Parathyroid adenoma (tissue), 2 donors: ENCODE measurements at regions not wholly inside any gene's neighbourhood (a gene's known extent, or its start where the extent isn't known, plus 50 kb on each side); places are given as distances from the start of the nearest gene placed in this dataset.

Experiments
- H2AFZ ChIP-seq: fragments of 300-600 bp; sonication (generic); one replicate; pipeline ENCODE4 v1.7.0; 2017; ENCODE audit warnings: antibody characterized with exemption, mild to moderate bottlenecking
- H3K27ac ChIP-seq: fragments of 300-600 bp; sonication (generic); one replicate; pipeline ENCODE4 v1.7.0; 2017
- H3K27me3 ChIP-seq: fragments of 300-600 bp; sonication (generic); one replicate; pipeline ENCODE4 v1.7.0; 2017; ENCODE audit warnings: low read length; ENCODE audit not compliant: control insufficient read depth, insufficient read depth
- H3K36me3 ChIP-seq: fragments of 300-600 bp; sonication (generic); one replicate; pipeline ENCODE4 v1.7.0; 2017; ENCODE audit warnings: low read length; ENCODE audit not compliant: control insufficient read depth, insufficient read depth
- H3K4me1 ChIP-seq: fragments of 300-600 bp; sonication (generic); one replicate; pipeline ENCODE4 v1.7.0; 2017; ENCODE audit warnings: control low read depth
- H3K4me2 ChIP-seq: fragments of 300-600 bp; sonication (generic); one replicate; pipeline ENCODE4 v1.7.0; 2017; ENCODE audit warnings: low read length
- H3K4me3 ChIP-seq: fragments of 300-600 bp; sonication (generic); one replicate; pipeline ENCODE4 v1.7.0; 2017; ENCODE audit warnings: low read depth, low read length
- H3K79me2 ChIP-seq: fragments of 300-600 bp; sonication (generic); one replicate; pipeline ENCODE4 v1.7.0; 2017; ENCODE audit warnings: control low read depth
- H3K9ac ChIP-seq: fragments of 300-600 bp; sonication (generic); one replicate; pipeline ENCODE4 v1.7.0; 2017; ENCODE audit warnings: mild to moderate bottlenecking
- H3K9me3 ChIP-seq: fragments of 300-600 bp; sonication (generic); one replicate; pipeline ENCODE4 v1.7.0; 2017; ENCODE audit warnings: low read length; ENCODE audit not compliant: control insufficient read depth
- CTCF ChIP-seq: fragments of 300-600 bp; sonication (generic); IDR thresholded peaks from one replicate; pipeline ENCODE4 v1.7.0; 2017; ENCODE audit warnings: antibody characterized with exemption, mild to moderate bottlenecking
- donor health status: primary hyperparathyroidism.

GRCh38 chr1:191910245-191910644 is 248.0 kb upstream of the RGS18 start:
- no peaks in the 10 kb centered on the region for H3K36me3 ChIP-seq
- no peak for TF ChIP-seq CTCF

GRCh38 chr1:191912517-191912916 is 245.7 kb upstream of the RGS18 start:
- H3K4me1 ChIP-seq, result no peaks in the 10 kb centered on the region
- no peak overlapping the region for H2AFZ ChIP-seq
- H3K9ac ChIP-seq, result no peak overlapping the region
- no peaks in the 10 kb centered on the region for H3K36me3 ChIP-seq
- H3K9me3 ChIP-seq, result no peaks in the 10 kb centered on the region
- TF ChIP-seq CTCF, result no peak
- H3K4me3 ChIP-seq, result no peak overlapping the region
- H3K79me2 ChIP-seq, result no peaks in the 10 kb centered on the region
- H3K4me2 ChIP-seq, result no peak overlapping the region
- no peak overlapping the region for H3K27ac ChIP-seq
- no peaks in the 10 kb centered on the region for H3K27me3 ChIP-seq

More at GRCh38 chr1:191910245-191910644, 248.0 kb upstream of the RGS18 start:
- no peaks in the 10 kb centered on the region for H3K9me3 ChIP-seq
- H3K4me3 ChIP-seq, result no peak overlapping the region
- H3K4me2 ChIP-seq, result no peak overlapping the region
- H3K27me3 ChIP-seq, result no peaks in the 10 kb centered on the region
- no peaks in the 10 kb centered on the region for H3K4me1 ChIP-seq
- H3K79me2 ChIP-seq, result no peaks in the 10 kb centered on the region
- no peak overlapping the region for H2AFZ ChIP-seq
- H3K9ac ChIP-seq, result no peak overlapping the region
- H3K27ac ChIP-seq, result no peak overlapping the region

GRCh38 chr1:191913260-191913977 is 244.8 kb upstream of the RGS18 start:
- no peaks in the 10 kb centered on the region for H3K27me3 ChIP-seq
- H3K27ac ChIP-seq, result no peak overlapping the region
- no peak overlapping the region for H2AFZ ChIP-seq
- H3K9me3 ChIP-seq, result no peaks in the 10 kb centered on the region
- H3K4me3 ChIP-seq, result no peak overlapping the region
- no peak for TF ChIP-seq CTCF
- no peaks in the 10 kb centered on the region for H3K79me2 ChIP-seq
- no peak overlapping the region for H3K4me2 ChIP-seq
- no peaks in the 10 kb centered on the region for H3K4me1 ChIP-seq
- no peak overlapping the region for H3K9ac ChIP-seq
- H3K36me3 ChIP-seq, result no peaks in the 10 kb centered on the region

- Histone ChIP-seq H3K27ac (no peak overlapping the region), H3K9ac (no peak overlapping the region), H3K4me3 (no peak overlapping the region), H3K4me2 (no peak overlapping the region), H3K27me3 (no peaks in the 10 kb centered on the region), H3K4me1 (no peaks in the 10 kb centered on the region), H3K36me3 (no peaks in the 10 kb centered on the region), H3K9me3 (no peaks in the 10 kb centered on the region), H2AFZ (no peak overlapping the region), H3K79me2 (no peaks in the 10 kb centered on the region)
- TF ChIP-seq CTCF, result no peak
These were observed 228.9 kb upstream of the RGS18 start for GRCh38 chr1:191929383-191929782.

- H3K27me3 ChIP-seq, result no peaks in the 10 kb centered on the region
- H3K4me3 ChIP-seq, result no peak overlapping the region
- no peaks in the 10 kb centered on the region for H3K79me2 ChIP-seq
- no peaks in the 10 kb centered on the region for H3K36me3 ChIP-seq
- no peak overlapping the region for H2AFZ ChIP-seq
- no peak for TF ChIP-seq CTCF
- no peak overlapping the region for H3K9ac ChIP-seq
- no peaks in the 10 kb centered on the region for H3K9me3 ChIP-seq
- no peak overlapping the region for H3K4me2 ChIP-seq
- H3K27ac ChIP-seq, result no peak overlapping the region
- H3K4me1 ChIP-seq, result no peaks in the 10 kb centered on the region
These were observed 214.6 kb upstream of the RGS18 start for GRCh38 chr1:191943684-191944083.
